HG02588 (cell line): ENCODE measurements at regions not wholly inside any gene's neighbourhood (a gene's known extent, or its start where the extent isn't known, plus 50 kb on each side); places are given as distances from the start of the nearest gene placed in this dataset.
"Not testable (repeated sequence)": the region's sequence is repeated elsewhere in the genome, so short reads cannot be mapped to it uniquely, and the experiment has no call there.

Experiments used
- ATAC-seq: cut with Tn5 transposase; IDR thresholded peaks from one replicate; pipeline ENCODE4 v1.9.1; 2021; ENCODE audit warnings: mild to moderate bottlenecking, moderate library complexity; ENCODE audit not compliant: unreplicated experiment

DNA sequence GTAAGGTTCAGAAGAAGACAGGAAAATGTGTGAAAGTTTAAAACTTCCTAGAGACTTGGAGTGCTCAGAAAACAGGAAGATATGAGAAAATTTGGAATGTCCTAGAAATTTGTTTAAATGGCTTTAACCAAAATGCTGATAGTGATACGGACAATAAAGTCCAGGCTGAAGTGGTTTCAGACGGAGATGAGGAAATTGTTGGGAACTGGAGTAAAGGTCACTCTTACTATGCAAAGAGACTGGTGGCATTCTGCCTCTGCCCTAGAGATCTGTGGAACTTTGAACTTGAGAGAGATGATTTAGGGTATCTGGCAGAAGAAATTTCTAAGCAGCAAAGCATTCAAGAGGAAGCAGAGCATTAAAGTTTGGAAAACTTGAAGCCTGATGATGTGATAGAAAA lies 126.7 kb upstream of the TGFBR2 start:
- not testable (repeated sequence) for ATAC-seq

GRCh38 chr3:30480156-30480555 lies 126.2 kb upstream of the TGFBR2 start:
- not testable (repeated sequence) for ATAC-seq

- no peak for ATAC-seq
Observed at GRCh38 chr3:30480587-30480986, 125.8 kb upstream of the TGFBR2 start.

- no peak for ATAC-seq
Observed at GRCh38 chr3:30481241-30481640, 125.2 kb upstream of the TGFBR2 start.

- ATAC-seq, result not testable (repeated sequence)
Observed at GRCh38 chr3:30484229-30484628, 122.2 kb upstream of the TGFBR2 start.

GRCh38 chr3:30486368-30486767 lies 120.0 kb upstream of the TGFBR2 start:
- no peak for ATAC-seq

DNA sequence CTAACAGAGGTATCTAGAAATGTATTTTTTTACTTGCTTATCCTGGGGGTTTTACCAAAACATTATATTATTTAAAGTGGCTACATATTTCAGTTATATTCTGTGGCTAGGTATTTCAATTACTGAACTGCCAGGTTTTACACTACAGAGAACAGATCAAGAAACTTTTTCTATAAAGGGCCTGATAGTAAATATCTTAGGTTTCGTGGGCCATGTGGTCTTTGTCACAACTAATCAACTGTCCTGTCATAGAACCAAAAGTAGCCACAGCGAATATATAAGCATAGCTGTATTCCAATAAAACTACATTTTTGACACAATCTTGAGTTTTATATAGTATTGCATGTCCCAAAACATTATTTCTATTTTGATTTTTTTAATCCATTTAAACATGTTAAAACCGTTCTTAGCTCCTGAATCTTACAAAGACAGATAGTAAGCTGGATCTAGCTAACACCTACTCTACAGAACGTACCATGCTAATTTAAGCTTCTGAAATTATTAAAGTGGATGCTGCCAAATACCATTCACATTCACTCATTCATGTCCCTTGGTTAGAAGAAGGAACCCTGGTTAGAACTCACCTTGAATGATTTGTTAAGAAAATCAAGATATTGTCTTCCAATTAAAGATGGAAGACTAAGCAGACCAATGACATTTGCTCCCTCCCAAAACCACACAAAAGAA lies 118.2 kb upstream of the TGFBR2 start:
- ATAC-seq, result no peak

- no peak for ATAC-seq
Observed at GRCh38 chr3:30492322-30493192, 113.8 kb upstream of the TGFBR2 start.

- no peak for ATAC-seq
Observed at GRCh38 chr3:30493911-30494311, 112.5 kb upstream of the TGFBR2 start.

GRCh38 chr3:30495172-30496065 lies 111.0 kb upstream of the TGFBR2 start:
- ATAC-seq, result no peak

DNA sequence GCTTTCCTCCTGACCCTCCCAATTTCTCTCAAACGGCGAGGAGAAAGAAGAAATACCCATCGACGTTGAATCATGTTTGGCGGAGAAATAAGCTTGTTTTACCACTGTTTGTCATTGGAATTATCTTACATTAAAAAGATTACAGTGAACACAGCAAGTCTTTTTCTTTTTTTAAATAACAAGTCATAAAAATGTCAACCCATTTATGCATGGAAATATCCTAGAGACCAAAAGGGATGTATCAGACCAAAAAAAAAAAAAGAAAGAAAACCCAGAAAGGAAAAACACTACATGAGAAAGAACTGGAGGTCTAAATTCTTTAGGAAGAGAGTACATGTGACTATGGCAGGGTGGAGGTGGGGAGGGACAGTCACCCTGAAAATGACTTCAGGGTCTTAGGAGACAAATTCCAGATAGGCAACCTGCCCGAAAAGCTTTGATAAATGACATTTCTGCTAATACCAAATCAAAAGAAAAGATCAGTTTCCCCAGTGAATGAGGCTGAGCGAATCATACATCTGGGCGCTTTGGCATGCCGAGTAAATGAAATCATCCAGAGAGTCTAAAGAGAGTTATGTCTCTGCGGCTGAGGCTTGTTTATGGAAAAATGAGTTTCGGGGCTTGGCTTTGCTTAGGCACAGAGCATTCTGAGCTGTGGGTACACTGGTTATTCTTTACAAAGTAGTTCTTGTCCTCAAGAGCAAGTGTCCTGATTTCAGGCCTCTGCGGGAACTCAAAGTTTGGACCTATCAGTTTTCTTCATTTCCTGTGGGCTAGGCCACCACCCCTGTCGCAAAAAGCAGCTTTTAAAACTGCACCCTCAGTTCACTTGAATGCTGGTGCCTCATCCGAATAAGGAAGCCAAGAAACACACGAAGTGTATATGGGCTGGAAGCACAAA lies 110.1 kb upstream of the TGFBR2 start:
- ATAC-seq, result no peak

DNA sequence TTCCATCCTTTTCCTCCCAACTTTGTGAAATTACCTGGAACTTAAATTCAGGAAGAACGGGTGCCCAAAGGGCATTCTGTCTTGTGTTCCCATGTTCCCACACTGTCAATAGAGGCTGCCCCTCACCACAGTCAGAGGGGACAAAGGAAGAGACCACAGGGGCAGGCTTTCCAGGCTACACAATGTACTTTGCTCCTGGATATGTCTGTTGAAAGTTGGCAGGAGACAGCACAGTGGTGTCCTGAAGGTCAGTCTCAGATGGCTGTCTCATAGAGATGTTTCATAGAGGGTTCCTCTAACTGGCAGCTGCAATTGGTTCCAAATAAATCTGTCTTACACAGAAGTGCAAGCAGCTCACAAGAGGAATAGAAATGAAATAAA lies 107.8 kb upstream of the TGFBR2 start:
- no peak for ATAC-seq

- ATAC-seq, result peak; percentile 91
Observed at GRCh38 chr3:30500666-30501399, 105.6 kb upstream of the TGFBR2 start.

DNA sequence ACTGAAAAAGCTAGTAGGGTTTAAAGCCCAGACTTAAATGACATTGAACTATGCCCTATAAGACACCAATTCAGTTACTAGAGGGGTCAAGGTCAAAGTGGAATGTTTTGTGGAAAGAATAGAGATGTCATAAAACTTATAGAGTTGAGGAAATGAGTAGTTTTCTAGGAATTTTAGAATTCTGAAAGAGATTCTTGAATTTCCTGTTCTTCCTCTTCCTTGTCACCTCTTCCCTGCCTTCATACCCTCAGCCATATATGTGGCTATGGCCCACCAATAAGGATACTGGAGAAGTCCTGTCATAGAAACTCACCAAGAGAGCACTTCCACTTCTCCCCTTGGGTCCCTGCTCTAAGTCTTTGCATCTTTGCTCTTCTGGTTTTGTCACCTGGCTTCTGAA lies 104.9 kb upstream of the TGFBR2 start:
- ATAC-seq, result no peak

DNA sequence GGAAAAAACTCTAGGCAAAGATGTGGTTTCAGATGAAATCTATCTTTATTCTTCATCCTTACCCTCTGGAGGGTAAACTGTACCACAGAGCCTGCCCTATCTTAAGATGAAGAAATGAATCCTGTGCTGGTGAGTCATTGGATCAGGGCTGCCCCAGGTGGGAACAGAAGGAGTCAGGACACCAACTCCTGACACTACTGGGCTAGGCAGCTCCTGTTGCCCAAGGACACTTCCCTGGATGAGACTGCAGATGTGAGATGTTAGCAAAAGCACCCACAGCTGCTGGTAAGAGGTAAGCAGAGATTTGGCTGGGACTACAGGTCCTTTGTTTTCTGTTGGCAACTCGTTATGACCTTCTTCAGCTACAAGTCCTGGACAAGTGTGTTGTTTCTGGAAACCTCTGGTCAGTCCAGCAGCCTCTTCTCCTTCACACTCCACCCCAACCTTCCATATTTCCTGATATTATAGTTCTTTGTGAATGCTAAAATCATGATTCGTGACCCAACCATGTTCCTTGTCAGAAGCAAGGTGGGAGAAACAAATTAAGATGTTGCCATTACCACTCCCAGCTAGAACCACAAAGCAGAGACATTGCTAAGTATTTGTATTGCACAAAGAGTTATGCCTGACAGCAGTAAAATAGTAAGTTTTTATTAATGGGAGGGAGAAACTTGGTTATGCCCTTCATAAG lies 104.2 kb upstream of the TGFBR2 start:
- no peak for ATAC-seq

DNA sequence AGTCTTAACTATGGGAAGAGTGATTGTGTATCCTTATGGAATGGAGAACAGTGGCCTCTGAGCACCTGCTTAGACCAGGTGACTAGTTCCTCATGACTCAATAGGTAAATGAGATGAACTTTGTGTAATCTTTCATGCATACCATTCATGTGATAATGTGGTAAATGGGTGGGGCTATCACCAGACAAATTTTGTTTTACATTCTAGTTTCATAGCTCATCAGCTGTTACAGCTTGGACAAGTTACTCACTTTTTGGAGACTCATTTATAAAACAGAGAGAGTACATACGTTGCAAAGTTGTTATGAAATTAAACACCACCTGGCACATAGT lies 103.7 kb upstream of the TGFBR2 start:
- ATAC-seq, result peak; percentile 35

GRCh38 chr3:30503446-30503845 lies 103.0 kb upstream of the TGFBR2 start:
- ATAC-seq, result no peak

- no peak for ATAC-seq
Observed at GRCh38 chr3:30504939-30505338, 101.5 kb upstream of the TGFBR2 start.

DNA sequence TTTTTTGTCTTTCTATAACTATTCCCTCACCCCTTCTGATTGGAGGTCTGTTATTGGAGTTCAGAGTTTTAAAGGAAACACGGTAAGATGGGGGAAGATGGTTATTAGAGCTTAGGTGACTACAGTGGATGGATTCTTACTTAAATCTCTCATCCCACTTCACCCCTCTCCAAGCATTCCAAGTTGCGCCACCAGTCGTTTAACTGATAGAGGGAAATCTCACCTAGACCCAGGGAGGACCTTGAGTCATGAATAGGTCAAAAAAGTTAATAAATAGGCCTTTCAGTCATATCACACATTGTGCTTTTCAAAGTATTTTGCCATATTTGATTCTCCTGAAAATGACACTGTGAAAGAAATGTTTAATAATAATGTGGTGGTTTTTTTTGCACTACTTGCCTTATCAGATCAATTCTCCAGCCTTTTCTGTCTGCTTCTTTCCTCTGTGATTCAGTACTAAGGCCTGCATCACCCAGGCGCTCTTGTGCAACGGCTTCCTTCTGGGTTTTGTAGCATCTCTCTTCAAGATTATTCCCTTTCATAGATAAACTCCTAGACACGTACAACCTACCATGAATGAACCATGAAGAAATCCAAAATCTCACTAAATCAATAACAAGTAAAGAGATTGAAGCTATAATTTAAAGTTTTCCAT lies 100.4 kb upstream of the TGFBR2 start:
- ATAC-seq, result no peak
